ENCODE measurements at regions not wholly inside any gene's neighbourhood (a gene's known extent, or its start where the extent isn't known, plus 50 kb on each side); places are given as distances from the start of the nearest gene placed in this dataset.

- TF ChIP-seq, protein P1, sequence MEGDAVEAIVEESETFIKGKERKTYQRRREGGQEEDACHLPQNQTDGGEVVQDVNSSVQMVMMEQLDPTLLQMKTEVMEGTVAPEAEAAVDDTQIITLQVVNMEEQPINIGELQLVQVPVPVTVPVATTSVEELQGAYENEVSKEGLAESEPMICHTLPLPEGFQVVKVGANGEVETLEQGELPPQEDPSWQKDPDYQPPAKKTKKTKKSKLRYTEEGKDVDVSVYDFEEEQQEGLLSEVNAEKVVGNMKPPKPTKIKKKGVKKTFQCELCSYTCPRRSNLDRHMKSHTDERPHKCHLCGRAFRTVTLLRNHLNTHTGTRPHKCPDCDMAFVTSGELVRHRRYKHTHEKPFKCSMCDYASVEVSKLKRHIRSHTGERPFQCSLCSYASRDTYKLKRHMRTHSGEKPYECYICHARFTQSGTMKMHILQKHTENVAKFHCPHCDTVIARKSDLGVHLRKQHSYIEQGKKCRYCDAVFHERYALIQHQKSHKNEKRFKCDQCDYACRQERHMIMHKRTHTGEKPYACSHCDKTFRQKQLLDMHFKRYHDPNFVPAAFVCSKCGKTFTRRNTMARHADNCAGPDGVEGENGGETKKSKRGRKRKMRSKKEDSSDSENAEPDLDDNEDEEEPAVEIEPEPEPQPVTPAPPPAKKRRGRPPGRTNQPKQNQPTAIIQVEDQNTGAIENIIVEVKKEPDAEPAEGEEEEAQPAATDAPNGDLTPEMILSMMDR (IDR thresholded peaks at IDR 0.05) = no peak
- no peak for TF ChIP-seq POLR2A (IDR thresholded peaks at IDR 0.05)
- no peak for TF ChIP-seq POLR2AphosphoS5 (IDR thresholded peaks at IDR 0.05)
These were observed 111.4 kb upstream of the SOX1 start for GRCh38 chr13:111955412-111956065.
